ENCODE measurements at regions not wholly inside any gene's neighbourhood (a gene's known extent, or its start where the extent isn't known, plus 50 kb on each side); places are given as distances from the start of the nearest gene placed in this dataset.

DNA sequence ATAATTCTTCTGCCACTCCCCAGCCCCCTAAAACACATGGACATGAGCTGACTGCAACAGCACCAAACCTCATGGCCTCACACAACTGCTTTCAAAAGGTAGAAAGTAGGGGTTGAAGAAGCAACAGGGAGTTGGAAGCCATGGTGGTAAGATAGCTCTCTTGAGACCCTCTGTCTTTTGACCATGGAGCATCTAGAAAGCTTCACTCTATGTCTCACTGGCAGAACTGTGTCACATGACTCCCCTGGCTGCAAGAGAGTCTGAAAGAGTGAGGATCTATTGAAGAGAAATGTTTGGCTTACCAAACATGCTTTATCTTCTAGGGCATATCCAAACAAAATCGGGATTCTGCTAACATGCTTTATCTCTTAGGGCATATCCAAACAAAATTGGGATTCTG, 142.9 kb upstream of the WSCD2 start:
- TF ChIP-seq, protein P1, sequence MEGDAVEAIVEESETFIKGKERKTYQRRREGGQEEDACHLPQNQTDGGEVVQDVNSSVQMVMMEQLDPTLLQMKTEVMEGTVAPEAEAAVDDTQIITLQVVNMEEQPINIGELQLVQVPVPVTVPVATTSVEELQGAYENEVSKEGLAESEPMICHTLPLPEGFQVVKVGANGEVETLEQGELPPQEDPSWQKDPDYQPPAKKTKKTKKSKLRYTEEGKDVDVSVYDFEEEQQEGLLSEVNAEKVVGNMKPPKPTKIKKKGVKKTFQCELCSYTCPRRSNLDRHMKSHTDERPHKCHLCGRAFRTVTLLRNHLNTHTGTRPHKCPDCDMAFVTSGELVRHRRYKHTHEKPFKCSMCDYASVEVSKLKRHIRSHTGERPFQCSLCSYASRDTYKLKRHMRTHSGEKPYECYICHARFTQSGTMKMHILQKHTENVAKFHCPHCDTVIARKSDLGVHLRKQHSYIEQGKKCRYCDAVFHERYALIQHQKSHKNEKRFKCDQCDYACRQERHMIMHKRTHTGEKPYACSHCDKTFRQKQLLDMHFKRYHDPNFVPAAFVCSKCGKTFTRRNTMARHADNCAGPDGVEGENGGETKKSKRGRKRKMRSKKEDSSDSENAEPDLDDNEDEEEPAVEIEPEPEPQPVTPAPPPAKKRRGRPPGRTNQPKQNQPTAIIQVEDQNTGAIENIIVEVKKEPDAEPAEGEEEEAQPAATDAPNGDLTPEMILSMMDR (IDR thresholded peaks at IDR 0.05): no peak
- TF ChIP-seq POLR2AphosphoS5 (IDR thresholded peaks at IDR 0.05): no peak
